HG03108 (cell line): ENCODE measurements at regions not wholly inside any gene's neighbourhood (a gene's known extent, or its start where the extent isn't known, plus 50 kb on each side); places are given as distances from the start of the nearest gene placed in this dataset.
"Not testable (repeated sequence)": the region's sequence is repeated elsewhere in the genome, so short reads cannot be mapped to it uniquely, and the experiment has no call there.

Source experiments
- ATAC-seq: cut with Tn5 transposase; IDR thresholded peaks from one replicate; pipeline ENCODE4 v1.9.1; 2021; ENCODE audit warnings: moderate library complexity; ENCODE audit not compliant: unreplicated experiment

DNA sequence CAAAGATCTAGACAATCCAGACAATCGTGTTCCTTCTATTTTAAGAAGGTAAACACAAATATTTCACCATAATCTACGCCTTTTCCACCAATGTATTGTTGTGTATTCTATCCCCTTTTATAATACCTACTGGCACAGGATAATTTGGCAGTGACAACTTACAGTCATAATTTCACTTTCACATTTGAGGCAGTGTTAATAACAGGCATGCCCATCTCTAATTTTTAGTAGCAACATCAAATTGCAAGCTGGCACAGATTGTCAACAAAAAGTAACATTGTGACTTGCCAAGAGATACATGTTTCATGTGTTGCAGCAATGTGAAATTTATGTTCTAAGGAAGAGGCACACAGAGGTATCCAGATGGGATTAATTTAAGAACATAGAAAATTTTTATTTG lies 912.5 kb upstream of the PABPC4L start:
- ATAC-seq, result no peak

- ATAC-seq, result no peak
Measured at GRCh38 chr4:135098061-135098460, 896.5 kb upstream of the PABPC4L start.

- no peak for ATAC-seq
Measured at GRCh38 chr4:135073389-135073788, 871.8 kb upstream of the PABPC4L start.

DNA sequence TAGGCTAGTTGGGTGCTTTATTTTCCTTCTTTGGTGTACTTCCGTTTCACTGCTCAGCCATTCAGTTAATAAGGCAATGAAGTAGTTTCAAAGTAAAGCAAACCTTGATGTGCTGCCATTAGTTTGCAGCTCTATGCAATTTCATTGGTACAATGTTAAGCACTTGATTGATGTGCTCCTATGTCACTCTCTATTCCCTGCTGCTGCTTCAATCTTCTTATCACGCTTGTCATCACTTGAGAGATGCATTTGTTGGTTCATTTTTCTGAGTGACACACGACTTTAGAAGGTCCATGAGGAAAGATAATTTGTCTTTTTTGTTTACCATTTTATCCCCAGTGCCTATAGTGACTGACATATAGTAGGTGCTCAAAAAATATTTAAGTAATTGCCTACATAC lies 871.0 kb upstream of the PABPC4L start:
- ATAC-seq, result no peak

DNA sequence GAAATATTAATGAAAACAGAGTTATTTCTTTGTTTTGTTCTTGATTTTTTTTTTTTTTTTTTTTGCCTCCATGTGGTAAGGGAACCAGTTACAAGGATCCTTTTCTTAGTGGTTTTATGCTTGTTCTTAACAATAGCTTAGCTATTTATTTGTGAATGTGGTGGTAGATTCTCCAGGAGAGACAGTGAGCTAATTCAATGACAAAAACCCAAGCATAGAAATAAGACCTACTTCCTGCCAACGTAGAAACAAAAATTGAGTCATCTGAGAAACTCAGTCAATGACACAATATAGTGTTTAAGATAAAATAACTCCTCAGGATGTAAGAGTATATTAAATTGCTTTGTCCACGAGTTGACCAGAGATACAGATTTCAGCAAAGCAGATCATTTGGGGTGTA lies 863.8 kb upstream of the PABPC4L start:
- ATAC-seq, result no peak

DNA sequence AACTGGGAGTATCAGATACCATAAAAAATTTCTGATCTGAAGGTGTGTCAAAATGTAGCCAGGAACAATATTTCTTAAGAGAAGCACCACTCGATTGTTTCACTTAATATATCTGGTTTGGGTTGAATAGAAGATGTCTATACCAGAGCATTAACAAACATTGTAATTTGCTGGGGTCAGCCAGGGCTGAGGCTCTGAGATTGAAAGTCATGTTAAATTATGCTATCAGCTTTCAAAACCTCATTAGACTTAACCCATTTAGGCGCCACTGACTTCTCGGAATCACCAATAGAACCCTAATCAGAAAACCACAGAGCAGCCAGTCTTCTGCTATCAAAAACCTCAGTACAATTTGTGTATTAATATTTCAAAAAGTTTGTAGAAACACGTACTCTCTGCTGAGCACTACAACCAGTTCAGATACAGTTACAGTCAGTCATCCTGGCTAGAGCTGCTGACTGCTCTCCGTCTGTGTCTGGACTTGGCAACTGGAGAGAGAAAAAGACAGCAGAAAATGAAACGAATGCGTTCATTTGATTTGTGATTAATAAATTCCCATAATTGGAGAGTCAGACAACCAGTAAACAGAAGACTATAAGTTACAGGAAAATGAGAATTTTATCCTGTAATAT lies 848.6 kb upstream of the PABPC4L start:
- no peak for ATAC-seq

- ATAC-seq, result no peak
Measured at GRCh38 chr4:135032670-135033069, 831.1 kb upstream of the PABPC4L start.

- no peak for ATAC-seq
Measured at GRCh38 chr4:135015771-135016170, 814.2 kb upstream of the PABPC4L start.

DNA sequence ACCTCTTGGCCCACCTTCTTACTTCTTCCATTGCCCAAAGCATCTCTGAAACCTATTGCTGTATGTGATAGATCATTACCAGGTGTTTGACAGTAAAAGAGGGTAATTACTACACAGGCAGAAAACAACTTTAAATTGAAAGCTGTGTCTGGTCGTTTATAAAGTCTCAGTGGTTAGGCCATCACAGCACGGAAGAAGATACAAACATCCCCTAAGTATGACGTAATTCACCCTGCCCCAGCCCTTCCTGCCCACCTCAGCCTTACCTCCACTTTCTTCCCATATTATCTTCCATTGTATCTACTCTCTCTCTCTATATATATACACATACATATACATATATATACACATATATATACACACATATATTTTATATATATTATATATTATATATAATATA lies 805.8 kb upstream of the PABPC4L start:
- ATAC-seq, result no peak

GRCh38 chr4:134999169-134999568 lies 797.6 kb upstream of the PABPC4L start:
- ATAC-seq, result no peak

DNA sequence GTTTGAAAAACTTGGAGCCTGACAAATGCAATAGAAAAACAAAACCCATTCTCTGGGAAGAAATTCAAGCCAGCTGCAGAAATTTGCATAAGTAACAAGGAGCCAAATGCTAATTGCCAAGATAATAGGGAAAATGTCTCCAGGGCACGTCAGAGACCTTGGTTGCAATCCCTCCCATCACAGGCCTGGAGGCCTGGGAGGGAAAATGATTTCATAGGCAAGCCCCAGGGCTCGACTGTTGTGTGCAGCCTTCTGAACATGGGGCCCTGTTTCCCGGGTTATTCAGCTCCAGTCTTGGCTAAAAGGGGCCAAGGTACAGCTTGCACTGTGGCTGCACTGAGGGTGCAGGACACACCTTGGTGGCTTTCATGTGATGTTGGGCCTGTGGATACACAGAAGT lies 760.4 kb upstream of the PABPC4L start:
- no peak for ATAC-seq

GRCh38 chr4:134958862-134959261 lies 757.3 kb upstream of the PABPC4L start:
- no peak for ATAC-seq

DNA sequence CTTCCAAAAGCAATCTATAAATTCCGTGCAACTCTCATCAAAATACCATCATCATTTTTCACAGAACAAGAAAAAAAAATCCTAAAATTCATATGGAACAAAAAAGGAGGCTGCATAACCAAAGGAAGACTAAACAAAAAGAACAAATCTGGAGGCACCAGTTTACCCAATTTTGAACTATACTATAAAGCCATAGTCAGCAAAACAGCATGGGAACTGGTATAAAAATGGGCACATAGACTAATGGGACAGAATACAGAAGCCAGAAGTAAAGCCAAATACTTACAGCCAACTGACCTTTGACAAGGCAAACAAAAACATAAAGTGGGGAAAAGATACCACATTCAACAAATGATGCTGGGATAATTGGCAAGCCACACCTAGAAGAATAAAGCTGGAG lies 753.5 kb upstream of the PABPC4L start:
- ATAC-seq, result no peak

DNA sequence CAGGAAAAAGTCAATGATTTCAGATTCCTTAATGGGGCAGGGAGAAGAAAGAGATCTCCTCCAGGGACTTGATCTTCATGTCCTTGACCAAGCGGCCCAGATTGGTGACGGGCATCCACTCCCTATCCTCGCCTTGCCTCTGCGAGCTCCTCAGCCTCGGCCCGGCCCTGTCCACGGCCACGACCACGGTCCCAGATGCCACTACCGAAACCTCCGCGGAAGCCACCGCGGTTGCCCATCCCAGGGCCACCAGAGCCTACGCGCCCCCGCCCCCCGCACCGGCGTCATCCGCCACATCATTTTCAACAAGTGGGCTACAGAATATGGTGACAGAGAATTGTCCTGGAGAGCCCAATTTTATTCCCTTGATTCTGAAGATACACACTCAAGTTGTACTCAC lies 751.2 kb upstream of the PABPC4L start:
- ATAC-seq, result no peak

GRCh38 chr4:134952305-134952704 lies 750.7 kb upstream of the PABPC4L start:
- ATAC-seq, result no peak

DNA sequence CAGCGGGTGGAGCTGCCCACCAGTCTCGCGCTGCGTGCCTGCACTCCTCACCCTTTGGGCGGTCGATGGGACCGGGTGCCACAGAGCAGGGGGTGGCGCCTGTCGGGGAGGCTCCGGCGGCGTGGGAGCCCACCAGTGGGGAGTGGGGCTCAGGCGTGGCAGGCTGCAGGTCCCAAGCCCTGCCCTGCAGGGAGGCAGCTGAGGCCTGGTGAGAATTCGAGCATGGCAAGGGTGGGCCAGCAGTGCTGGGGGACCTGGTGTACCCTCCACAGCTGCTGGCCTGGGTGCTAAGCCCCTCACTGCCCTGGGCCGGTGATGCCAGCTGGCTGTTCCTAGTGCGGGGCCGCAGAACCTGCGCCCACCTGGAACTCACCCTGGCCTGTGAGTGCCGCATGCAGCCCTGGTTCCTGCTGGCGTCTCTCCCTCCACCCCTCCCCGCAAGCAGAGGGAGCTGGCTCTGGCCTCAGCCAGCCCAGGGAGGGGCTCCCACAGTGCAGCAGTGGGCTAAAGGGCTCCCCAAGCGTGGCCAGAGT lies 746.6 kb upstream of the PABPC4L start:
- ATAC-seq, result no peak

DNA sequence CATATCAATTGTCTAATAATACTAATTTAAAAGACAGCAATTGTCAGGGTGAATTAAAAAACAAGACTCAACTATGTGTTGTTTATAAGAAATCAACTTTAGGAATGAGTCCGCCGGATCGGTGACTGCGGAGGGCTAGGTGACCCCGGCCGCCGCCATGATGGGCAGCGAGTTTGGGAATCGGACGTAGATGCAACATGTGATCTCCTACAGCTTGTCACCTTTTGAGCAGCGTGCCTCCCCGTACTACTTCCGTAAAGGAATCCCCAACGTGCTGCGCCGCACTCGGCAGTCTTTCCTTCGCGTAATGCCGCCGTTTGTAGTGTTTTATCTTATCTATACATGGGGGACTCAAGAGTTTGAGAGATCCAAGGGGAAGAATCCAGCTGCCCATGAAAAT lies 742.5 kb upstream of the PABPC4L start:
- ATAC-seq, result no peak

DNA sequence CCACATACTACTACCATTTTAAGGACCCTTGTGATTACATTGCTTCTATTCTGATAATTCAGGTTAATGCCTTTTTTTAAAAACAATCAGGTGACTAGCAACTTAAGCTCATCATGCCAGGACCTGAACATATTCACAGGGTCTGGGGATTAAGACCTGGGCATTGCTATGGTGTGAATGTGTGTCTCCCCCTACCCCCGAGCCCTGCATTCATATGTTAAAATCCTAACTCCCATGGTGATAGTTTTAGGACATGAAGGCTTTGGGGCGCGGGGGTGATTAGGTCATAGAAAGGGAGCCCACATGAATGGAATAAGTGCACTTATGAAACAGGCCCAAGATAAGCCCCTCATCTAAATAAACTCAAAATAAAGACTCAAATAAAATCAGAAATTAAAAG lies 734.4 kb upstream of the PABPC4L start:
- ATAC-seq, result no peak

- no peak for ATAC-seq
Measured at GRCh38 chr4:134935320-134935719, 733.7 kb upstream of the PABPC4L start.

DNA sequence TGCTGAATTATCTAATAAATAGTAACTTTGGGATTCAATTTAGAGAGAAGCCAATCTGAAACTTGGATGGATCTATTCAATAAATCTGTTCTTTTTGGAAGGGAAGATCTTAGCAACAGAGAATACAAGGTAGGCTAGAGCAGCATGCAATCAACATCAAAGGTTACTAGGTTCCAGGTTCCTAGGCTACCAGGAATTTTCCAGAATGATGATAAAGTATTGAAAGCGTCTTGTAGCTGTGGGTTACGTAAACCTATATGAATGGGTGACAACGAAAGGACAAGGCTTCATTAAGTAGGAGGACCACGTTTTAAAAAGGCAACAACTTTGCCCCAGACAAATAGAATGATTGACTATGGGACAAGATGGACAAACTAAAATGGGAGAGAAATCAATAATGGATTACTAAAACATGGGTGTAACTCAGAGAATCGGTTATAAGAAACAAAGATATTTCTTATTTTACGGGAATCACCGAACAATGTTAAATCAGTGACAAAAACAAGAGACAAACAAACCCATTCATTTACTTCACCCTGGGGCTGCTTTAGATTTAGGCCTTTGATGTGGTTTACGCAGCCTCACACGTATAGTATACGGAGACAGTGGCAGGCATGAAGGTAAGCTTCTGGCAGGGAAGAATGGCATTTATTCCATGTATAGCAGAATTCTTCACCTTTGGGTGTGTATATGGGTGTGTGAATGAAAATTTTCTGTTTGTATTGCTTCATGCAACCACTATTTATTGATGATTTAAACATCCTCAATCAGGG lies 732.6 kb upstream of the PABPC4L start:
- no peak for ATAC-seq

DNA sequence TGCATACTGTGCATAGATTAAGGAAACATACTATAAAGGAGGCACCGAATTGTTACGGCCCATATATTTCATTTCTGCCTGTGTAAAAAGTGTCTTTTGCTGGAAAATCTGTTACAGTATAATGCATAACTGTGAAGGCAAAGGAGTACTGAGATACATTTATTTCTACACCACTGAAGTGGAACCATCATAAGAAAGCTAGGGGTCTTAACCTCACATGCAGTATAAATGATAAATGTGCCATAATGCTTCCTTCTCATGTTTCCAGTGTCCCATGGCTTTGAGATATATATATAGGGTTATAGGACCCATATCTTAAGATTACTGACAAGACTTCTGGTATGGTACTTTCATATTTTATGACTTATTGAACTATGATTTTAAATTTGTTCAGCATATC lies 713.8 kb upstream of the PABPC4L start:
- ATAC-seq, result no peak

DNA sequence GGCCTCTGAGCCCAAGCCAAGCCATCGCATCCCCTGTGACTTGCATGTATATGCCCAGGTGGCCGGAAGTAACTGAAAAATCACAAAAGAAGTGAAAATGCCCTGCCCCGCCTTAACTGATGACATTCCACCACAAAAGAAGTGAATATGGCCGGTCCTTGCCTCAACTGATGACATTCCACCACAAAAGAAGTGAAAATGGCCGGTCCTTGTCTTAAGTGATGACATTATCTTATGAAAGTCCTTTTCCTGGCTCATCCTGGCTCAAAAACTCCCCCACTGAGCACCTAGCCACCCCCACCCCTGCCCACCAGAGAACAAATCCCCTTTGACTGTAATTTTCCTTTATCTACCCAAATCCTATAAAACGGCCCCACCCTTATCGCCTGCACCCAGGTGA lies 712.7 kb upstream of the PABPC4L start:
- ATAC-seq, result not testable (repeated sequence)

GRCh38 chr4:134911941-134912340 lies 710.4 kb upstream of the PABPC4L start:
- no peak for ATAC-seq
